Neutrophil (primary cell): ENCODE measurements at regions not wholly inside any gene's neighbourhood (a gene's known extent, or its start where the extent isn't known, plus 50 kb on each side); places are given as distances from the start of the nearest gene placed in this dataset.

Source experiments
- H3K27ac ChIP-seq: fragments of 200-600 bp; sonication (generic); 2 replicates; pipeline ENCODE4 v1.5.1; 2016; ENCODE audit warnings: mild to moderate bottlenecking, moderate library complexity
- H3K27me3 ChIP-seq: fragments of 200-600 bp; sonication (generic); 2 replicates; pipeline ENCODE4 v1.6.0; 2016; ENCODE audit warnings: mild to moderate bottlenecking
- H3K36me3 ChIP-seq: fragments of 200-600 bp; sonication (generic); 2 replicates; pipeline ENCODE4 v1.5.1; 2017
- H3K4me1 ChIP-seq, 2 experiments: fragments of 200-600 bp in 1 of 2; sonication (generic) in 1 of 2; 1 replicate in 1 of 2; 2 replicates in 1 of 2; pipeline versions ENCODE4 v1.5.1 to v1.6.1; 2013 to 2016; ENCODE audit warnings: low read depth in 1 of 2, low read length in 1 of 2, mild to moderate bottlenecking in 1 of 2, moderate library complexity in 1 of 2; ENCODE audit not compliant: control insufficient read depth in 1 of 2, insufficient read depth in 1 of 2
- H3K4me3 ChIP-seq, 2 experiments: fragments of 200-600 bp in 1 of 2; sonication (generic) in 1 of 2; 1 replicate in 1 of 2; 2 replicates in 1 of 2; pipeline ENCODE4 v1.5.1; 2013 to 2016; ENCODE audit warnings: low read depth in 1 of 2, low read length in 1 of 2, mild to moderate bottlenecking in 1 of 2, moderate library complexity in 1 of 2
- H3K9me3 ChIP-seq: fragments of 200-600 bp; sonication (generic); 2 replicates; pipeline ENCODE4 v1.5.1; 2016
- TF ChIP-seq, protein P1 (sequence below): fragments of 200-600 bp; sonication (generic); IDR thresholded peaks from 2 replicates; pipeline ENCODE4 v1.5.1; 2016; ENCODE audit warnings: antibody characterized with exemption

DNA sequence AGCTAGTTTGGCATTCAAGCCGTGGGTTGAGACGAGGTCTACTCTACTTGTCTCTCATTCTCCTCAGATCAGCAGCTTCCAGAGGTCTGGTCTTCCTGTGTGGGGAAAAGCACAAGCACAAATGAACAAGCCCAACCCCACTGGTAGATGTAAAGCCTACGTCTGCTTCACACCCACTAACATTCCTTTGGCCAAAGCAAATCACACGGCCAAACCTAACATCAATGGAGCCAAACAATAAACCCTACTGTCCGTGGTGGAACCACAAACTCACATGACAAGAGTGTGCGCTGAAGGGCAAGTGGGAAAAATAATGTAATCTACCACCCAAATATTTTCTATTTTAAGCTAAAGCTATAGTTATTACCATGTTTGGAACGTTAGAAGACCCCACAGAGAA lies 179.3 kb upstream of the MGAT5 start:
- no peak overlapping the region for H3K4me3 ChIP-seq
- TF ChIP-seq, protein P1, sequence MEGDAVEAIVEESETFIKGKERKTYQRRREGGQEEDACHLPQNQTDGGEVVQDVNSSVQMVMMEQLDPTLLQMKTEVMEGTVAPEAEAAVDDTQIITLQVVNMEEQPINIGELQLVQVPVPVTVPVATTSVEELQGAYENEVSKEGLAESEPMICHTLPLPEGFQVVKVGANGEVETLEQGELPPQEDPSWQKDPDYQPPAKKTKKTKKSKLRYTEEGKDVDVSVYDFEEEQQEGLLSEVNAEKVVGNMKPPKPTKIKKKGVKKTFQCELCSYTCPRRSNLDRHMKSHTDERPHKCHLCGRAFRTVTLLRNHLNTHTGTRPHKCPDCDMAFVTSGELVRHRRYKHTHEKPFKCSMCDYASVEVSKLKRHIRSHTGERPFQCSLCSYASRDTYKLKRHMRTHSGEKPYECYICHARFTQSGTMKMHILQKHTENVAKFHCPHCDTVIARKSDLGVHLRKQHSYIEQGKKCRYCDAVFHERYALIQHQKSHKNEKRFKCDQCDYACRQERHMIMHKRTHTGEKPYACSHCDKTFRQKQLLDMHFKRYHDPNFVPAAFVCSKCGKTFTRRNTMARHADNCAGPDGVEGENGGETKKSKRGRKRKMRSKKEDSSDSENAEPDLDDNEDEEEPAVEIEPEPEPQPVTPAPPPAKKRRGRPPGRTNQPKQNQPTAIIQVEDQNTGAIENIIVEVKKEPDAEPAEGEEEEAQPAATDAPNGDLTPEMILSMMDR, result no peak
- no peaks in the 10 kb centered on the region for H3K36me3 ChIP-seq
- H3K4me1 ChIP-seq, result no peaks in the 10 kb centered on the region
- no peak overlapping the region for H3K27ac ChIP-seq
- H3K27me3 ChIP-seq, result no peaks in the 10 kb centered on the region
- no peaks in the 10 kb centered on the region for H3K9me3 ChIP-seq

DNA sequence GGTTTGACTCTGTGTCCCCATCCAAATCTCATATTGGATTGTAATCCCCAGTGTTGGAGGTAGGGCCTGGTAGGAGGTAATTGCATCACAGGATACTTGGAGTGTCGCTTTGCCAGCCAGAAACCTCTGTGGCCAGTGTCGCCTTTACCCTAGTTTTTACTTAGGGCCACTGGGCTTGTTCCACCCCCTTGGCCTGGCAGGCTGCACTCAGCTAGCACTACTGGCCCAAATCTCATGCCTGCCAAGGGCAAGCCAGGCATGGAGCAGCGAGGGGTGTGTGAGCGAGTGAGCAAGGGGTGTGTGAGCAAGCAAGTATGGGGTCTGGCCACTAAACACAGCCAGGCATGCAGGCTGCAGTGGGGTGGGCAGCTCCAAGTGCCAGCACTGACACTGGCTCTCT lies 178.7 kb upstream of the MGAT5 start:
- Histone ChIP-seq H3K27me3 (no peaks in the 10 kb centered on the region), H3K9me3 (no peaks in the 10 kb centered on the region), H3K4me3 (no peak overlapping the region), H3K4me1 (no peaks in the 10 kb centered on the region), H3K27ac (no peak overlapping the region), H3K36me3 (no peaks in the 10 kb centered on the region)
- TF ChIP-seq, protein P1, result no peak

DNA sequence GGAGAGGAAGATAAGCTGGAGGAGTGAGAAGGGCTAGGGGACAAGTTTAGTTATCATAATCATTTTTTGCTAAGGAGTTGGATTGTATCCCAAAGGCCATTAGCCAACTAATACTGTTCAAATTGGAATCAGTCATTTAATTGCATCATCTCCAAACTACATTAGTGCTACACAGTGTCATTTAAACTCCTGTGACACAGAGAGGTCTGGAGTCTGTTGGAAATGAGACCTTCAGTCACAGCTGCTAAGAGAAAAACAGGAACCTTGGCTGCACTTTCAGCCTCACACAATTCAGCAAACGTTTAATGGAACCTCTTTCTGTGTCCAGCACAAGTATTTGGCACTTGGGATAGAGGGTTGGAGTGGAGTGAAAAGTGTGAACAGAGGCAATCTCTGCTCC lies 175.5 kb upstream of the MGAT5 start:
- H3K9me3 ChIP-seq, result no peaks in the 10 kb centered on the region
- H3K4me3 ChIP-seq, result no peak overlapping the region
- H3K27ac ChIP-seq, result no peak overlapping the region
- TF ChIP-seq, protein P1, result no peak
- H3K27me3 ChIP-seq, result peaks cover 19% of the 10 kb centered on the region
- H3K36me3 ChIP-seq, result no peaks in the 10 kb centered on the region
- H3K4me1 ChIP-seq, result no peaks in the 10 kb centered on the region

DNA sequence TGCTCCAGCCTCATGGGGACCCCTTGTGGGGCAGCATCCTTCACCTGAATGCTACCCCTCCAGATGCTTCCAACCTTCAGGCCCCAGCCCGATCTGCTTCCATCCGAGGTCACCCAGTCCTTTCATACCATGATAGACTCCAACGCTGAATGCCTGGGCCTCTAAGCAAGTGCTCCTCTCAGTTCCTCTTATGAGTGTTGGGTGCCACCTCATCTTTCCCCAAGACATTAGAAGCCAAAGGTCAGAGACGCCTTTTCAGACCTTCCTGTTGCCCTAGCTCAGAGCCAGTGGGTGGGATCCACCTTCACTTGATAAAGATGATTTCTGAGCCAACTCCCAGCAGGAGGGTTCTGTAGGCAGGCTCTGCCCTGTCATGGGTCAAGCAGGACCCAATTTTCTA lies 174.5 kb upstream of the MGAT5 start:
- Histone ChIP-seq H3K36me3 (no peaks in the 10 kb centered on the region), H3K4me1 (no peaks in the 10 kb centered on the region), H3K4me3 (no peak overlapping the region), H3K27ac (no peak overlapping the region), H3K9me3 (no peaks in the 10 kb centered on the region), H3K27me3 (peaks cover 29% of the 10 kb centered on the region)
- TF ChIP-seq, protein P1, result no peak

DNA sequence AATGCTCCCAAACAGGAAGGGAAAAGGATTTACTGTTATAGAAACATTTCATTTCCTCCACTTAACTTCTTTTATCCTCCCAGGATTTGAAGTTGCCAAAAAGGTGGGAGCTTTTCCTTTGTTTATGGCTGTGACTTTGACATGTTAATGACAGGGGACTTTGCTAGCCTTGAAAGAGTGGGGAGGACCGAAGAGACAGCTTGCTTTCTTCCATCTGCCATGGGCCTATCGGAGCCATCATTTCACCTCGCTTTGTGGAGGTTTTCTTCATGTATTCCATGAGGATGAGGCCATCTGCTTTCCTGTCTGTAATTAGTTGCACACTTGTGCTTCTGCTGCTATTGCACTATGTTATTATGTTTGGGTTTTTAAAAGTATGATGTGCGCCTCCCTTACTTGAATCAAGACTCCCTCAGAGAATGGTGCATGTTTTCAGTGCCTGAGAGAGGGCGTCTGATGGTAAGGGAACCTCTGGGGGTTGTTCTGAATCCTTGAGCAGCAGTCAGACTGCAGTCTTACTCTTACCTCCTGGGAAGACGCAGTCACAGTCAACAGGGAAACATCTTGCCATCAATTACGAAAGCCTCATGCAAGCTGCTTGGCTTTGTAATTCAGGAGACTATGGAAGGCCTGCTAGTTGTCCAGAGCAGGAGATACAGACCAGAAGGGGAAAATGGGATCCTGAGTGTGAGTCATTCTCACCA lies 173.3 kb upstream of the MGAT5 start:
- Histone ChIP-seq H3K4me1 (no peaks in the 10 kb centered on the region), H3K36me3 (no peaks in the 10 kb centered on the region), H3K9me3 (no peaks in the 10 kb centered on the region), H3K27me3 (peaks cover 32% of the 10 kb centered on the region), H3K27ac (no peak overlapping the region), H3K4me3 (no peak overlapping the region)
- TF ChIP-seq, protein P1, result no peak
